Peyer's patch (tissue), 4 donors: ENCODE measurements at regions not wholly inside any gene's neighbourhood (a gene's known extent, or its start where the extent isn't known, plus 50 kb on each side); places are given as distances from the start of the nearest gene placed in this dataset.

ENCODE experiments used
- POLR2A ChIP-seq, 2 donors: fragments of 450-650 bp; IDR thresholded peaks; one replicate each; pipeline ENCODE4 v1.5.1; 2017; ENCODE audit warnings: antibody characterized with exemption in 2 of 2, mild to moderate bottlenecking in 2 of 2, moderate library complexity in 2 of 2
- TF ChIP-seq, protein P1 (sequence below), 6 experiments: fragments of 450-650 bp in 4 of 6; fragments of 200-600 bp in 2 of 6; sonication (generic) in 1 of 6; IDR thresholded peaks; one replicate each; pipeline ENCODE4 v1.5.1; 2017 to 2019; ENCODE audit warnings: antibody characterized with exemption in 6 of 6, mild to moderate bottlenecking in 3 of 6, moderate library complexity in 1 of 6

DNA sequence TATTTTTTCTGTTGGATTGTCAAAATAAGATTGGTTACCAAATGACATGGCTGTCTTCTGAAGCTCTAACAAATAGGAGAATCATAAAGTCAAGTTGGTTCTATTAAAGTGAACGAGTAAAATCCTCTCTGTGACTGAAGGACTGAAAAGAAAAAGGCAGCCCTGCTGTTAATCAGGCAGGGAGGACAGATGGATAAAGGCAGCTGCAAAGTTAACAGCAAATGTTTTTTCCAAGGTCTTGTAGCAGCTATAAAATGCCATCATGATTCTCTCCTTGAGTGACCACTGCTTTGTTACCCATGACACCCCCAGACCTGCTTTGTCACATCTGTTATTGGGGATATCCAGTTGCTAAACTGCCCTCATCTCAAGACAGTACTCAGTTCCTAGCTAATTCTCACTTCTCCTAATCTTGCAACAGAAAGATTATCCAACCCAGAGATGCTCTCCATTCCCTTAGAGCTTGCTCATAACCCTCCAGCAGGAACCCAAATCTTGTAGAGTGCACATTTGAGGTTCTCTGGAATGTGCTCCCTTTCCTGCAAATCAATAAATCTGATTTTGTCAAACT, 89.7 kb upstream of the PARP8 start:
- TF ChIP-seq, protein P1, sequence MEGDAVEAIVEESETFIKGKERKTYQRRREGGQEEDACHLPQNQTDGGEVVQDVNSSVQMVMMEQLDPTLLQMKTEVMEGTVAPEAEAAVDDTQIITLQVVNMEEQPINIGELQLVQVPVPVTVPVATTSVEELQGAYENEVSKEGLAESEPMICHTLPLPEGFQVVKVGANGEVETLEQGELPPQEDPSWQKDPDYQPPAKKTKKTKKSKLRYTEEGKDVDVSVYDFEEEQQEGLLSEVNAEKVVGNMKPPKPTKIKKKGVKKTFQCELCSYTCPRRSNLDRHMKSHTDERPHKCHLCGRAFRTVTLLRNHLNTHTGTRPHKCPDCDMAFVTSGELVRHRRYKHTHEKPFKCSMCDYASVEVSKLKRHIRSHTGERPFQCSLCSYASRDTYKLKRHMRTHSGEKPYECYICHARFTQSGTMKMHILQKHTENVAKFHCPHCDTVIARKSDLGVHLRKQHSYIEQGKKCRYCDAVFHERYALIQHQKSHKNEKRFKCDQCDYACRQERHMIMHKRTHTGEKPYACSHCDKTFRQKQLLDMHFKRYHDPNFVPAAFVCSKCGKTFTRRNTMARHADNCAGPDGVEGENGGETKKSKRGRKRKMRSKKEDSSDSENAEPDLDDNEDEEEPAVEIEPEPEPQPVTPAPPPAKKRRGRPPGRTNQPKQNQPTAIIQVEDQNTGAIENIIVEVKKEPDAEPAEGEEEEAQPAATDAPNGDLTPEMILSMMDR (IDR thresholded peaks at IDR 0.05): no peak
- TF ChIP-seq POLR2A (IDR thresholded peaks at IDR 0.05): no peak
